Fibroblast of mammary gland (primary cell): ENCODE measurements at regions not wholly inside any gene's neighbourhood (a gene's known extent, or its start where the extent isn't known, plus 50 kb on each side); places are given as distances from the start of the nearest gene placed in this dataset.

Source experiments
- DNase-seq: peaks from one replicate; pipeline ENCODE4 v3.0.0-alpha.2; 2010; ENCODE audit warnings: low read depth
- H3K4me3 ChIP-seq: 2 replicates; pipeline ENCODE4 v1.5.1; 2011; ENCODE audit warnings: low read depth, mild to moderate bottlenecking, low read length, moderate library complexity; ENCODE audit not compliant: control insufficient read depth
- CTCF ChIP-seq: conservative IDR thresholded peaks from 2 replicates; pipeline ENCODE4 v1.5.1; 2011; ENCODE audit warnings: low read depth, low read length, inconsistent platforms; ENCODE audit not compliant: control insufficient read depth, insufficient read depth

GRCh38 chr15:61459785-61460707, 230.9 kb upstream of the RORA start:
- TF ChIP-seq CTCF = no peak
- no peak overlapping the region for H3K4me3 ChIP-seq
- DNase-seq = peak; percentile 87

GRCh38 chr15:61457050-61457733, 228.1 kb upstream of the RORA start:
- no peak overlapping the region for H3K4me3 ChIP-seq
- no peak for DNase-seq
- TF ChIP-seq CTCF = no peak

GRCh38 chr15:61449186-61449702, 220.1 kb upstream of the RORA start:
- DNase-seq = no peak
- no peak for TF ChIP-seq CTCF
- H3K4me3 ChIP-seq = no peak overlapping the region

GRCh38 chr15:61447981-61448380, 218.9 kb upstream of the RORA start:
- no peak for TF ChIP-seq CTCF
- H3K4me3 ChIP-seq = no peak overlapping the region
- DNase-seq = no peak

GRCh38 chr15:61444585-61444984, 215.5 kb upstream of the RORA start:
- no peak for DNase-seq
- no peak overlapping the region for H3K4me3 ChIP-seq
- no peak for TF ChIP-seq CTCF

GRCh38 chr15:61442821-61443220, 213.7 kb upstream of the RORA start:
- DNase-seq = no peak
- no peak overlapping the region for H3K4me3 ChIP-seq
- no peak for TF ChIP-seq CTCF
